C4-2B (cell line): ENCODE measurements at regions not wholly inside any gene's neighbourhood (a gene's known extent, or its start where the extent isn't known, plus 50 kb on each side); places are given as distances from the start of the nearest gene placed in this dataset.

Source experiments
- ZFX ChIP-seq: fragments of 450-650 bp; IDR thresholded peaks from 2 replicates; pipeline ENCODE4 v1.6.1; 2017
- TF ChIP-seq, protein P1 (sequence below): fragments of 450-650 bp; conservative IDR thresholded peaks from 2 replicates; pipeline ENCODE4 v1.5.1; 2017; ENCODE audit warnings: mild to moderate bottlenecking

DNA sequence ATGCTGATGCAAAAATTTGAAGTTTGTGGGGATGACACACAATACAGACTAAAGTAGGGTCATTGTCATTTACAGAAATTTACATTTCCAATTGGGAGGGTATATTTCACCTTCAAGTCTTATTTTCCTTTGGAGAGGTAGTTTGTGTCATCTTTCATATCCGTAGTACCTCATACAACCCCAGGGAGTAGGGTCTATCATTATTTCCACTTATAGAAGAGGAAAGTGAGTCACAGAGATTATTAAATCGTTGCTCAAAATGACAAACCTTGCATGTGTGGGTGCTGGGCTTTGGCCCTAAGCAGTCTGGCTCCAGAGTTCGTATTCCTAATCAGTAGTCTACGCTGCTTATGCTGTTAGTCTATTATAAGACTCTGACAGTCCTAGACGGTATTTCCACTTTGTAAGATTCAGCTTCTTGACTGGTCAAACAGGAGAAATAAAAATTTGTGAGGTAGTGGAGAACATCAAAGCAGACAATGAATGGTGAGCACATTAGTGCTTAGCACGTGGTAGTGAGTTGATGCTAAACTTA lies 516.5 kb downstream of the PCDH7 start:
- TF ChIP-seq, protein P1, sequence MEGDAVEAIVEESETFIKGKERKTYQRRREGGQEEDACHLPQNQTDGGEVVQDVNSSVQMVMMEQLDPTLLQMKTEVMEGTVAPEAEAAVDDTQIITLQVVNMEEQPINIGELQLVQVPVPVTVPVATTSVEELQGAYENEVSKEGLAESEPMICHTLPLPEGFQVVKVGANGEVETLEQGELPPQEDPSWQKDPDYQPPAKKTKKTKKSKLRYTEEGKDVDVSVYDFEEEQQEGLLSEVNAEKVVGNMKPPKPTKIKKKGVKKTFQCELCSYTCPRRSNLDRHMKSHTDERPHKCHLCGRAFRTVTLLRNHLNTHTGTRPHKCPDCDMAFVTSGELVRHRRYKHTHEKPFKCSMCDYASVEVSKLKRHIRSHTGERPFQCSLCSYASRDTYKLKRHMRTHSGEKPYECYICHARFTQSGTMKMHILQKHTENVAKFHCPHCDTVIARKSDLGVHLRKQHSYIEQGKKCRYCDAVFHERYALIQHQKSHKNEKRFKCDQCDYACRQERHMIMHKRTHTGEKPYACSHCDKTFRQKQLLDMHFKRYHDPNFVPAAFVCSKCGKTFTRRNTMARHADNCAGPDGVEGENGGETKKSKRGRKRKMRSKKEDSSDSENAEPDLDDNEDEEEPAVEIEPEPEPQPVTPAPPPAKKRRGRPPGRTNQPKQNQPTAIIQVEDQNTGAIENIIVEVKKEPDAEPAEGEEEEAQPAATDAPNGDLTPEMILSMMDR = no peak
- no peak for TF ChIP-seq ZFX
